A549 (cell line): ENCODE measurements at regions not wholly inside any gene's neighbourhood (a gene's known extent, or its start where the extent isn't known, plus 50 kb on each side); places are given as distances from the start of the nearest gene placed in this dataset.
"Not testable (repeated sequence)": the region's sequence is repeated elsewhere in the genome, so short reads cannot be mapped to it uniquely, and the experiment has no call there.

Experiments
- ATAC-seq, 2 experiments: fragments of 200-7000 bp in 1 of 2; fragments of >200 bp in 1 of 2; cut with Nextera tagmentation in 1 of 2; cut with Tn5 transposase in 1 of 2; 3 replicates each; pipeline versions ENCODE4 v1.8.0 to v1.9.1; 2018 to 2020; ENCODE audit warnings: mild to moderate bottlenecking in 1 of 2, moderate library complexity in 1 of 2
- CTCF ChIA-PET: fragments of 300-600 bp; sonication (Branson Sonifier 250); formaldehyde crosslinking; extraction: SDS; loops from one replicate; lab custom pipeline; 2021; ENCODE audit warnings: antibody characterized with exemption, inconsistent platforms; lab: Yijun Ruan, JAX
- POLR2A ChIA-PET: fragments of 350-600 bp; formaldehyde crosslinking; extraction: SDS; loops from one replicate; lab custom pipeline; 2021; ENCODE audit warnings: antibody characterized with exemption, inconsistent platforms; lab: Yijun Ruan, JAX
- DNase-seq, 2 experiments: peaks; one replicate each; pipeline versions ENCODE4 v3.0.0 to v3.0.0-alpha.2; 2011 to 2016; ENCODE audit warnings: low read depth in 1 of 2, low spot score in 1 of 2
- FAIRE-seq: peaks from 2 replicates; lab custom pipeline; 2011; peaks lifted over from hg19 to GRCh38; lab: Jason Lieb, UNC
- H3K27ac ChIP-seq, 2 experiments: fragments of >200 bp; sonication (Bioruptor Twin); formaldehyde crosslinking; 3 replicates each; pipeline ENCODE4 v1.5.1; 2016 to 2017
- H3K4me1 ChIP-seq: fragments of >200 bp; sonication (Bioruptor Twin); formaldehyde crosslinking; 3 replicates; pipeline ENCODE4 v1.6.1; 2016
- H3K4me2 ChIP-seq: fragments of >200 bp; sonication (Bioruptor Twin); formaldehyde crosslinking; 3 replicates; pipeline ENCODE4 v1.6.1; 2016
- H3K4me3 ChIP-seq: fragments of >200 bp; sonication (Bioruptor Twin); formaldehyde crosslinking; 3 replicates; pipeline ENCODE4 v1.5.1; 2016
- H3K9me3 ChIP-seq: fragments of >200 bp; sonication (Bioruptor Twin); formaldehyde crosslinking; 3 replicates; pipeline ENCODE4 v1.6.1; 2016
- CBX2 ChIP-seq: fragments of 200-600 bp; sonication (generic); IDR thresholded peaks from 2 replicates; pipeline ENCODE4 v1.6.1; 2016; ENCODE audit warnings: low read depth, mild to moderate bottlenecking, borderline replicate concordance
- CHD4 ChIP-seq: fragments of 200-600 bp; sonication (generic); IDR thresholded peaks from 2 replicates; pipeline ENCODE4 v1.6.1; 2016; ENCODE audit warnings: antibody characterized with exemption, mild to moderate bottlenecking, borderline replicate concordance
- EHF ChIP-seq: fragments of 250-450 bp; sonication (Bioruptor Pico); IDR thresholded peaks from 2 replicates; pipeline ENCODE4 v1.5.0; 2020; ENCODE audit warnings: mild to moderate bottlenecking
- EHMT2 ChIP-seq: fragments of 200-600 bp; sonication (generic); IDR thresholded peaks from 2 replicates; pipeline ENCODE4 v1.6.1; 2016; ENCODE audit warnings: antibody characterized with exemption, low read depth, mild to moderate bottlenecking, moderate library complexity
- HOXB5 ChIP-seq: fragments of 250-450 bp; sonication (Bioruptor Pico); IDR thresholded peaks from 2 replicates; pipeline ENCODE4 v1.5.0; 2020; ENCODE audit warnings: mild to moderate bottlenecking, moderate library complexity
- MYC ChIP-seq: IDR thresholded peaks from 2 replicates; pipeline ENCODE4 v1.6.1; 2012; ENCODE audit warnings: mild to moderate bottlenecking, inconsistent platforms, low read length, improper control_type of control experiment, borderline replicate concordance
- PBX3 ChIP-seq: IDR thresholded peaks from 2 replicates; pipeline ENCODE4 v1.6.1; 2012
- POLR2AphosphoS2 ChIP-seq: conservative IDR thresholded peaks from 2 replicates; pipeline ENCODE4 v1.6.1; 2012; ENCODE audit warnings: low read length, improper control_type of control experiment, inconsistent platforms
- REST ChIP-seq: fragments of 200-600 bp; sonication (generic); IDR thresholded peaks from 2 replicates; pipeline ENCODE4 v1.6.1; 2016; ENCODE audit warnings: antibody characterized with exemption, mild to moderate bottlenecking, moderate library complexity
- SMC3 ChIP-seq: fragments of >200 bp; sonication (Bioruptor Twin); formaldehyde crosslinking; IDR thresholded peaks from 3 replicates; pipeline ENCODE4 v1.6.1; 2018; ENCODE audit warnings: inconsistent platforms
- WGBS: methylation state at CpG from one replicate; pipeline ENCODE4 v1.1.6; 2017; ENCODE audit errors: missing lambda C conversion rate; 5-methylcytosine and 5-hydroxymethylcytosine counted together
- TF ChIP-seq, protein P1 (sequence below): fragments of >200 bp; sonication (Bioruptor Twin); formaldehyde crosslinking; IDR thresholded peaks from 3 replicates; pipeline ENCODE4 v1.5.1; 2016

GRCh38 chr5:21030981-21031380, 1043.0 kb upstream of the CDH18 start (continued):
- TF ChIP-seq CHD4 (no peak), POLR2AphosphoS2 (no peak), EHMT2 (no peak), EHF (no peak)
- TF ChIP-seq, all 56 proteins: peak for 0

DNA sequence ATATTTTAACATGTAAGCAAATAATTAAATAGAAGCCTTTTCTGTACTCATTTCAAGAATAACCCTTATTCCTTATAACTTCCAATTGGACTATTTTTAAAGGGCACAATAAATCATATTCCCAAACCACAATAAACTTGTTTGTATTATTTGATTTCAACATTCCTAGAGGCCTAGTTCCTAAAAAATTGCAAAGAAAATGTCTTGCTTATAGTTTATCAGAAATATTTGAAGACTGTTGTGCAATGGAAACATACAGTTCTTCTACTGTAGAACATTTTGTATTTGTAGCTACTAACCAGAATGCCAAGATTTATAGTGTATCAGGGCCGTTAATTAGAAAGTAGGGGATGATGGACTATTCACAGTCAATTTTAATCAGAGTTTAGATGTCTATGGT, 1037.0 kb upstream of the CDH18 start:
- CTCF ChIA-PET, result no interaction called here
- ATAC-seq (no peak), DNase-seq (no peak), FAIRE-seq (no peak)
- TF ChIP-seq CBX2, result no peak
- TF ChIP-seq MYC, result no peak
- TF ChIP-seq, protein P1, sequence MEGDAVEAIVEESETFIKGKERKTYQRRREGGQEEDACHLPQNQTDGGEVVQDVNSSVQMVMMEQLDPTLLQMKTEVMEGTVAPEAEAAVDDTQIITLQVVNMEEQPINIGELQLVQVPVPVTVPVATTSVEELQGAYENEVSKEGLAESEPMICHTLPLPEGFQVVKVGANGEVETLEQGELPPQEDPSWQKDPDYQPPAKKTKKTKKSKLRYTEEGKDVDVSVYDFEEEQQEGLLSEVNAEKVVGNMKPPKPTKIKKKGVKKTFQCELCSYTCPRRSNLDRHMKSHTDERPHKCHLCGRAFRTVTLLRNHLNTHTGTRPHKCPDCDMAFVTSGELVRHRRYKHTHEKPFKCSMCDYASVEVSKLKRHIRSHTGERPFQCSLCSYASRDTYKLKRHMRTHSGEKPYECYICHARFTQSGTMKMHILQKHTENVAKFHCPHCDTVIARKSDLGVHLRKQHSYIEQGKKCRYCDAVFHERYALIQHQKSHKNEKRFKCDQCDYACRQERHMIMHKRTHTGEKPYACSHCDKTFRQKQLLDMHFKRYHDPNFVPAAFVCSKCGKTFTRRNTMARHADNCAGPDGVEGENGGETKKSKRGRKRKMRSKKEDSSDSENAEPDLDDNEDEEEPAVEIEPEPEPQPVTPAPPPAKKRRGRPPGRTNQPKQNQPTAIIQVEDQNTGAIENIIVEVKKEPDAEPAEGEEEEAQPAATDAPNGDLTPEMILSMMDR, result no peak
- TF ChIP-seq HOXB5 (CRISPR knock-in tag), result no peak
- TF ChIP-seq EHF, result no peak
- POLR2A ChIA-PET, result no interaction called here
- H3K27ac ChIP-seq, result no peak overlapping the region
- H3K4me2 ChIP-seq, result no peak overlapping the region
- WGBS, result 10% methylated on average over 1 of the region's 1 CpG
- no peaks in the 10 kb centered on the region for H3K4me1 ChIP-seq
- no peak overlapping the region for H3K4me3 ChIP-seq
- no peaks in the 10 kb centered on the region for H3K9me3 ChIP-seq

- no peak for ATAC-seq
- no peaks in the 10 kb centered on the region for H3K9me3 ChIP-seq
- FAIRE-seq, result no peak
- WGBS, result 27% methylated on average over 2 of the region's 2 CpGs
- no peak for DNase-seq
- ChIA-PET CTCF (no interaction called here), POLR2A (no interaction called here)
- no peak for TF ChIP-seq REST
- no peaks in the 10 kb centered on the region for H3K4me1 ChIP-seq
- no peak overlapping the region for H3K4me3 ChIP-seq
- no peak overlapping the region for H3K4me2 ChIP-seq
- H3K27ac ChIP-seq, result no peak overlapping the region
These were observed 1025.2 kb upstream of the CDH18 start for GRCh38 chr5:21013237-21013636.

GRCh38 chr5:21007781-21008180, 1019.8 kb upstream of the CDH18 start:
- Histone ChIP-seq H3K4me1 (no peaks in the 10 kb centered on the region), H3K27ac (no peak overlapping the region), H3K4me2 (no peak overlapping the region), H3K4me3 (no peak overlapping the region), H3K9me3 (no peaks in the 10 kb centered on the region)
- no peak for TF ChIP-seq PBX3
- TF ChIP-seq SMC3, result no peak
- TF ChIP-seq CHD4, result no peak
- POLR2A ChIA-PET, result no interaction called here
- FAIRE-seq (no peak), DNase-seq (no peak), ATAC-seq (no peak)
- CTCF ChIA-PET, result interaction anchor here (0.6 kb wide), 1 partner anchor 42 kb away, joined by 3 read pairs; no protein-coding TSS in a partner anchor
- WGBS, result 54% methylated on average over 2 of the region's 2 CpGs

DNA sequence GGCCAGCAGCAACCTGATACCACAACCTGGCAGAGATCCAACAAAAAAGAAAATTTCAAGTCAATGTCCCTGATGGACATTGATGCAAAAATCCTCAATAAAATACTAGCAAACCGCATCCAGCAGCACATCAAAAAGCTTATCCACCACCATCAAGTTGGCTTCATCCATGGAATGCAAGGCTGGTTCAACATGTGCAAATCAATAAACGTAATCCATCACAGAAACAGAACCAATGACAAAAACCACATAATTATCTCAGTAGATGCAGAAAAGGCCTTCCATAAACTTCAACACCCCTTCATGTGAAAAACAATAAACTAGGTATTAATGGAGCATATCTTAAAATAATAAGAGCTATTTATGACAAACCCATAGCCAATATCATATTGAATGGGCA, 1000.9 kb upstream of the CDH18 start:
- H3K4me3 ChIP-seq, POLR2A ChIA-PET, H3K9me3 ChIP-seq, H3K4me1 ChIP-seq, ATAC-seq, H3K27ac ChIP-seq, H3K4me2 ChIP-seq, FAIRE-seq, DNase-seq, CTCF ChIA-PET: not testable (repeated sequence)
- WGBS, result 13% methylated on average over 2 of the region's 2 CpGs
